ENCODE measurements at regions not wholly inside any gene's neighbourhood (a gene's known extent, or its start where the extent isn't known, plus 50 kb on each side); places are given as distances from the start of the nearest gene placed in this dataset.
"Not testable (repeated sequence)": the region's sequence is repeated elsewhere in the genome, so short reads cannot be mapped to it uniquely, and the experiment has no call there.

GRCh38 chr14:65179231-65179630 is 76.9 kb upstream of the MAX start:
- not testable (repeated sequence) for TF ChIP-seq CTCF (IDR thresholded peaks at IDR 0.05; ENCODE audit: low read depth, low read length, missing input control); MAX (IDR thresholded peaks at IDR 0.05); EGR1 (IDR thresholded peaks at IDR 0.05; ENCODE audit: low read depth in 2 of 2); REST (IDR thresholded peaks at IDR 0.05); RAD21 (IDR thresholded peaks at IDR 0.05); ZBTB33 (IDR thresholded peaks at IDR 0.05); FOXA2 (IDR thresholded peaks at IDR 0.05); FOXA1 (IDR thresholded peaks at IDR 0.05); SP1 (IDR thresholded peaks at IDR 0.05); HNF4G (IDR thresholded peaks at IDR 0.05); YY1 (IDR thresholded peaks at IDR 0.05); RXRA (IDR thresholded peaks at IDR 0.05)
